Kidney epithelial cell (primary cell): ENCODE measurements at regions not wholly inside any gene's neighbourhood (a gene's known extent, or its start where the extent isn't known, plus 50 kb on each side); places are given as distances from the start of the nearest gene placed in this dataset.

Experiments
- DNase-seq: peaks from one replicate; pipeline ENCODE4 v3.0.0-alpha.2; 2010; ENCODE audit warnings: low read depth
- H3K27me3 ChIP-seq: 2 replicates; pipeline ENCODE4 v1.6.0; 2011; ENCODE audit warnings: low read length; ENCODE audit not compliant: control insufficient read depth, insufficient read depth
- H3K36me3 ChIP-seq: 2 replicates; pipeline ENCODE4 v1.5.1; 2011; ENCODE audit warnings: low read length; ENCODE audit not compliant: control insufficient read depth, insufficient read depth
- H3K4me3 ChIP-seq: 2 replicates; pipeline ENCODE4 v1.5.1; 2011; ENCODE audit warnings: low read depth, mild to moderate bottlenecking, control low read depth, low read length
- CTCF ChIP-seq: IDR thresholded peaks from 2 replicates; pipeline ENCODE4 v1.5.1; 2011; ENCODE audit warnings: mild to moderate bottlenecking, moderate library complexity, low read length, control low read depth, inconsistent platforms; ENCODE audit not compliant: insufficient read depth, poor library complexity, severe bottlenecking

DNA sequence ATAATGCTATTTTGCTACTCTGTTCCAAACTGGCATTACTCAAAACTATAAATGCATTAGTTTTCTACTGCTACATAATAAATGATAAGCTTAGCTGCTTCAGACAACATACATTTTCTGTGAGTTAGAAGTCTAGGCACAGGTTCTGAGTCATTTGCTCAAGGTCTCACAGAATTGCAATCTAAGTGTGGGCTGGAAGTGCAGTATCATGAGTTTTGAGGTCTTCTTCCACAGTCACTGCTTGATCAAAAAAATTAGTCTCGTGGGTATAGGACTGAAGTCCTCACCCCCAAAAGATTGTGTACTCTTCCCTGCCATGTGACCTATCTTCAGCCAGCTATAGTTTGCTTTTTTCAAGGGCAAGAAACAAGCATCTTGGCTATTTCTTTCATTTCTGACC, 676.9 kb downstream of the ADCYAP1 start:
- Histone ChIP-seq H3K4me3 (no peak overlapping the region), H3K36me3 (no peaks in the 10 kb centered on the region), H3K27me3 (no peaks in the 10 kb centered on the region)
- DNase-seq: no peak
- TF ChIP-seq CTCF: no peak

DNA sequence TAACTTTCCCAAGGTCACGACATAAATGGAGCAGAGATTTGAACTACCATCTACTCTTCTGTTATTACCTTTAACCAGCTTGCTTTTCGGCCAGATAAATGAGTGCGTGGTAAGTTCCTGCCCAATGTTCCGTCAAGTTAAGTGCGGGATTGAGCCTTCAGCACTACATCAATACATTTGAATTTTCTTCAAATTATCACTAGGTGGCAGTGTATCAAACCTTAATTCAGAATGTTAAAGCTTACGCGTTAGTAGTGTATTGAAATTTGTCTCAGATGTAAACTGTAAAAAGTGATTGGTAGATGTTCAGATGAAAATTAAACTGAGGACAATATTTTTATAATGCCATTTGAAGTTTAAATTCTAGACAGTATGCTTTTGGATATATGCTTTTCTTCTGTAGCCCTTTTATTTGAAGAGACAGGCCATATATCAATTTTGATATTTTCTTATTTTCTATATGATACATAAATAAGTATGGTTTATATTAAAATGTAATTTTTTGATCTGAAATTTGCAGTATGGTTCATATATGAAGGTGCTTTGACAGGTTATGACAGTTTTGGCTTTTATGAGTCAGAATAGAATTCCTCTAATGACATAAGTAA, 681.3 kb downstream of the ADCYAP1 start:
- TF ChIP-seq CTCF: peak; percentile 41
- peak; percentile 9 for DNase-seq
- no peaks in the 10 kb centered on the region for H3K27me3 ChIP-seq
- H3K36me3 ChIP-seq: no peaks in the 10 kb centered on the region
- H3K4me3 ChIP-seq: no peak overlapping the region

DNA sequence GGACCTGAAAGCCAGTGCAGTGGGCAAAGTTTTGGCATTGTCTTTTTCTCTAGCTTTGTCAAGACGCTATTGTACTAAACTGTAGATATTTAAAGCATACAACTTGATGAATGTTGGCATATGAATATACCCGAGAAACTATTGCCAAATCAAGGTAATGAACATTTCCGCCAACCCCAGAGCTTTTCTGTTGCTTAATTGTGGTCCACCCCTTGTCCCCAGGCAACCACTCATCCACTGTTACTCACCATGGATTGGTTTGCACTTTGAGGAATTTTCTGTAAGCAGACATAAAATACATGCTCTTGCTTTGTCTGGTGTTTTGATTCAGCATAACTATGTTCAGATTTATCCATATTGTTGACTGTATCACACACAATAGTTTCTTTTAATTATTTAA, 688.4 kb downstream of the ADCYAP1 start:
- no peak for DNase-seq
- Histone ChIP-seq H3K4me3 (no peak overlapping the region), H3K27me3 (no peaks in the 10 kb centered on the region), H3K36me3 (no peaks in the 10 kb centered on the region)
- no peak for TF ChIP-seq CTCF

DNA sequence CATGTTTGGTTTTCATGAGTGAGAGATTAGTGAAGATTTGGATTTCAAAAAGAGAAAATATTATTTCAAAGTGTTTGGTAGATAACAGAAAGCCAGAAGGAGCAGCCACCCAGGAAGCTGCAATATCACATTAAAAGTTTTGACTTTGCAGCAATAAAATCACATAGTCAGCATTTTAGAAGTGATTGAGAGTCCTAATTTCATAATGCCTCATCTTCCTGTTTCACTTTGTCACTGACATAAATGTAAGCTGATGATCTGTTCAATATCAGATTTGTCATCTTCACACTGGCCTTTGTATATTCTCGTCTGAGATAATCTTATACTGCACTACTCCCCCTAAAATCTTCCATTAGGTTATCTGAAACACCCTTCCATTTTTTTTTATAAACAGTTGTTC, 690.5 kb downstream of the ADCYAP1 start:
- no peak for DNase-seq
- H3K36me3 ChIP-seq: no peaks in the 10 kb centered on the region
- no peak for TF ChIP-seq CTCF
- H3K27me3 ChIP-seq: no peaks in the 10 kb centered on the region
- H3K4me3 ChIP-seq: no peak overlapping the region

DNA sequence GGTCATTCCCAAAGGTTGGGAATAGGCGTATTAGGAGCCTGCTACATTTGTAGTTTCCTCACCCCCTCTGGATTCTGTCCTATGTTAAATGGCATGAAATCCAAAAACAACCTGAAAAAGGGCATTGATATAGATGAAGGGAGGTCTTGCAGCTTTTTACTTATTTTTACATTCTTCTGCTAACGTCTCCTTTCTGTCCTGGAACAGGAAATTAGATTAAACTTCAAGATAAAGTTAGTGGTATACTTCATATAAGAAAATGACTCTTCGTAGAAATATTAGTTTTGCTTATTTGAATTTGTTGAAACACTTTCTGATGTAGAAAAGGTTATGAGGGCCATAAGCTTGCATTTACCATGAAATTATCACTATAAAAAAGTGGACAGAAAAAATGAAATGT, 694.5 kb downstream of the ADCYAP1 start:
- no peak for TF ChIP-seq CTCF

DNA sequence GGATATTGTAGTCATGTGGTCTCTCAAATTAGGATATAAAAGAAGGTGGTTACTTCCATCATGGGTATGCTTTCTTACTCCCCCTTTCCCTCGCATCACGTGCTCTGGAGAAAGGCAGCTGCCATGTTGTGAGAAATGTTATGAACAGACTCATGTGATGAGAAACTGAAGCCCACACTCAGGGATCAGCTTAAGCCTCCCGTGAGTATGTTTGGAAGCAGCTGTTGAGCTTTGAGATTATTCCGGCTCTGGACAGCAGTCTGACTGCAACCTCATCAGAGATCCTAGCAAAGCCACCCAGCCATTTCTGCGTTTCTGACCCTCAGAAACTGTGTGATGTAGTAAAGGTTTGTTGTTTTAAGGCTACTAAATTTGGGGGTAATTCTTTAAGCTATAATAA, 700.1 kb downstream of the ADCYAP1 start:
- TF ChIP-seq CTCF: no peak
- Histone ChIP-seq H3K36me3 (no peaks in the 10 kb centered on the region), H3K4me3 (no peak overlapping the region), H3K27me3 (no peaks in the 10 kb centered on the region)
- no peak for DNase-seq

More for the DNA sequence above, 694.5 kb downstream of the ADCYAP1 start:
- no peak for DNase-seq
- H3K36me3 ChIP-seq: no peaks in the 10 kb centered on the region
- H3K27me3 ChIP-seq: no peaks in the 10 kb centered on the region
- no peak overlapping the region for H3K4me3 ChIP-seq
